ENCODE measurements at regions not wholly inside any gene's neighbourhood (a gene's known extent, or its start where the extent isn't known, plus 50 kb on each side); places are given as distances from the start of the nearest gene placed in this dataset.

DNA sequence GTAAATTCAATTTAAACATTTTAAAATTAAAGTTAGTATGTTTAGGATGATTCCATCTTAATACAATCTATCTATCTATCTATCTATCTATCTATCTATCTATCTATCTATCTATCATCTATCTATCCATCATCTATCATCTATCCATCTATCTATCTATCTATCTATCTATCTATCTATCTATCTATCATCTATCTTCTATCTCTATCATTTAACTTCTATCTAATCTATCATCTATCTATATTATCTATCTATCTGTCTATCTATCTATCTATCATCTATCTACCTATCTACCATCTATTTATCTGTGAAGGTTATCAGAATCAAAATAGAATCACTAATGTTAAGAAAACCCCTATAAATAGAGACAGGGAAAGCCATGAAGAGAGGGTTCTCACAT, 78.3 kb downstream of the RAMP3 start:
- no peak for DNase-seq (ENCODE audit: low read depth, low spot score)

GRCh38 chr7:45236666-45237065, 79.1 kb downstream of the RAMP3 start:
- dilution Hi-C loops (cut with MboI; ENCODE audit: extremely low pct_ligation_motif_present, low sequenced_read_pairs) = no loop called here
- no peaks in the 10 kb centered on the region for H4K20me1 ChIP-seq (ENCODE audit: control insufficient read depth, extremely low read depth, insufficient read depth, low read length)
- FAIRE-seq = no peak
- no peaks in the 10 kb centered on the region for H3K79me2 ChIP-seq (ENCODE audit: control insufficient read depth, insufficient read depth, low read length)
- TF ChIP-seq CTCF (optimal IDR thresholded peaks at IDR 0.05 in 1 of 3, IDR thresholded peaks at IDR 0.05 in 1 of 3, conservative IDR thresholded peaks at IDR 0.05 in 1 of 3; ENCODE audit: extremely low read depth in 1 of 3, insufficient read depth in 2 of 3, low read length in 3 of 3) (no peak), EZH2 (IDR thresholded peaks at IDR 0.05; ENCODE audit: low read length) (no peak)
- H3K36me3 ChIP-seq (ENCODE audit: control insufficient read depth in 2 of 2, extremely low read depth in 1 of 2, insufficient read depth in 2 of 2, low read length in 2 of 2) = no peaks in the 10 kb centered on the region
- H3K9me3 ChIP-seq (ENCODE audit: control insufficient read depth, low read depth, low read length) = no peaks in the 10 kb centered on the region
- H3K27ac ChIP-seq (ENCODE audit: control insufficient read depth, insufficient read depth, low read length) = no peak overlapping the region
- H3K27me3 ChIP-seq (ENCODE audit: control insufficient read depth, extremely low read depth, insufficient read depth, low read length) = peaks cover under 1% of the 10 kb centered on the region
- no peak overlapping the region for H3K9ac ChIP-seq (ENCODE audit: control insufficient read depth, extremely low read depth, insufficient read depth, low read length)
- no peak for DNase-seq (ENCODE audit: low read depth, low spot score)
- no peak overlapping the region for H3K4me3 ChIP-seq (ENCODE audit: control insufficient read depth in 2 of 3, extremely low read depth in 1 of 3, insufficient read depth in 2 of 3, low read depth in 1 of 3, low read length in 3 of 3)
- peaks cover 38% of the 10 kb centered on the region for H3K4me1 ChIP-seq (ENCODE audit: control insufficient read depth, extremely low read depth, insufficient read depth, low read length)
- no peak overlapping the region for H3K4me2 ChIP-seq (ENCODE audit: control insufficient read depth, extremely low read depth, insufficient read depth, low read depth, low read length)
- no peaks in the 10 kb centered on the region for H3K9me1 ChIP-seq (ENCODE audit: control insufficient read depth, extremely low read depth, insufficient read depth, low read length)
- no peak overlapping the region for H2AFZ ChIP-seq (ENCODE audit: control insufficient read depth, low read length)

More for the DNA sequence above, 78.3 kb downstream of the RAMP3 start:
- Histone ChIP-seq H3K79me2 (ENCODE audit: control insufficient read depth, insufficient read depth, low read length) (no peaks in the 10 kb centered on the region), H3K4me2 (ENCODE audit: control insufficient read depth, extremely low read depth, insufficient read depth, low read depth, low read length) (no peak overlapping the region), H3K36me3 (ENCODE audit: control insufficient read depth in 2 of 2, extremely low read depth in 1 of 2, insufficient read depth in 2 of 2, low read length in 2 of 2) (no peaks in the 10 kb centered on the region), H3K4me1 (ENCODE audit: control insufficient read depth, extremely low read depth, insufficient read depth, low read length) (peaks cover 30% of the 10 kb centered on the region), H3K9me1 (ENCODE audit: control insufficient read depth, extremely low read depth, insufficient read depth, low read length) (no peaks in the 10 kb centered on the region), H3K27me3 (ENCODE audit: control insufficient read depth, extremely low read depth, insufficient read depth, low read length) (peaks cover 5% of the 10 kb centered on the region), H3K9me3 (ENCODE audit: control insufficient read depth, low read depth, low read length) (no peaks in the 10 kb centered on the region), H3K4me3 (ENCODE audit: control insufficient read depth in 2 of 3, extremely low read depth in 1 of 3, insufficient read depth in 2 of 3, low read depth in 1 of 3, low read length in 3 of 3) (no peak overlapping the region), H3K9ac (ENCODE audit: control insufficient read depth, extremely low read depth, insufficient read depth, low read length) (no peak overlapping the region), H3K27ac (ENCODE audit: control insufficient read depth, insufficient read depth, low read length) (no peak overlapping the region), H2AFZ (ENCODE audit: control insufficient read depth, low read length) (no peak overlapping the region), H4K20me1 (ENCODE audit: control insufficient read depth, extremely low read depth, insufficient read depth, low read length) (no peaks in the 10 kb centered on the region)
- no peak for TF ChIP-seq EZH2 (IDR thresholded peaks at IDR 0.05; ENCODE audit: low read length)
- no peak for TF ChIP-seq CTCF (optimal IDR thresholded peaks at IDR 0.05 in 1 of 3, IDR thresholded peaks at IDR 0.05 in 1 of 3, conservative IDR thresholded peaks at IDR 0.05 in 1 of 3; ENCODE audit: extremely low read depth in 1 of 3, insufficient read depth in 2 of 3, low read length in 3 of 3)
- dilution Hi-C loops (cut with MboI; ENCODE audit: extremely low pct_ligation_motif_present, low sequenced_read_pairs) = no loop called here
- FAIRE-seq = no peak

Measured in keratinocyte (primary cell).